Hepatocyte (in vitro differentiated cells): ENCODE measurements at regions not wholly inside any gene's neighbourhood (a gene's known extent, or its start where the extent isn't known, plus 50 kb on each side); places are given as distances from the start of the nearest gene placed in this dataset.

ENCODE experiments used
- DNase-seq: peaks from one replicate; pipeline ENCODE4 v3.0.0-alpha.2; 2016; ENCODE audit warnings: low spot score
- H2AFZ ChIP-seq: fragments of 200-600 bp; sonication (generic); 2 replicates; pipeline ENCODE4 v1.6.0; 2016; ENCODE audit warnings: antibody characterized with exemption, mild to moderate bottlenecking
- H3K27ac ChIP-seq: fragments of 200-600 bp; sonication (generic); 2 replicates; pipeline ENCODE4 v1.5.1; 2016; ENCODE audit warnings: mild to moderate bottlenecking
- H3K27me3 ChIP-seq: fragments of 200-600 bp; sonication (generic); 2 replicates; pipeline ENCODE4 v1.6.1; 2016
- H3K36me3 ChIP-seq: fragments of 200-600 bp; sonication (generic); replicated peaks from 2 replicates; pipeline ENCODE4 v1.5.1; 2016; ENCODE audit warnings: low read depth; ENCODE audit not compliant: insufficient read depth
- H3K4me1 ChIP-seq: fragments of 200-600 bp; sonication (generic); 2 replicates; pipeline ENCODE4 v1.5.1; 2016; ENCODE audit warnings: mild to moderate bottlenecking, moderate library complexity; ENCODE audit not compliant: insufficient read depth
- H3K4me2 ChIP-seq: fragments of 200-600 bp; sonication (generic); 2 replicates; pipeline ENCODE4 v1.6.0; 2016
- H3K4me3 ChIP-seq: fragments of 200-600 bp; sonication (generic); 2 replicates; pipeline ENCODE4 v1.5.1; 2016; ENCODE audit warnings: mild to moderate bottlenecking
- H3K79me2 ChIP-seq: fragments of 200-600 bp; sonication (generic); 2 replicates; pipeline ENCODE4 v1.6.0; 2017; ENCODE audit warnings: mild to moderate bottlenecking
- H3K9me2 ChIP-seq: fragments of 200-600 bp; sonication (generic); replicated peaks from 2 replicates; pipeline ENCODE4 v1.6.0; 2017; ENCODE audit warnings: mild to moderate bottlenecking; ENCODE audit not compliant: insufficient read depth
- H3K9me3 ChIP-seq: fragments of 200-600 bp; sonication (generic); 2 replicates; pipeline ENCODE4 v1.5.1; 2016; ENCODE audit warnings: low read depth, mild to moderate bottlenecking
- H4K20me1 ChIP-seq: fragments of 200-600 bp; sonication (generic); 2 replicates; pipeline ENCODE4 v1.6.0; 2016; ENCODE audit warnings: mild to moderate bottlenecking; ENCODE audit not compliant: insufficient read depth, poor library complexity, severe bottlenecking
- CTCF ChIP-seq: fragments of 200-600 bp; sonication (generic); IDR thresholded peaks from 2 replicates; pipeline ENCODE4 v1.5.1; 2016; ENCODE audit warnings: antibody characterized with exemption, mild to moderate bottlenecking; ENCODE audit not compliant: poor library complexity
- EZH2 ChIP-seq: fragments of 200-600 bp; sonication (generic); IDR thresholded peaks from 2 replicates; pipeline ENCODE4 v1.6.1; 2016; ENCODE audit warnings: antibody characterized with exemption, mild to moderate bottlenecking, borderline replicate concordance
- EZH2phosphoT487 ChIP-seq: fragments of 200-600 bp; sonication (generic); IDR thresholded peaks from one replicate; pipeline ENCODE4 v1.6.1; 2018; ENCODE audit warnings: antibody characterized with exemption, mild to moderate bottlenecking, low read depth, moderate library complexity; ENCODE audit not compliant: unreplicated experiment, severe bottlenecking
- WGBS: methylation state at CpG from one replicate; pipeline ENCODE4 v1.1.6; 2016; ENCODE audit warnings: low lambda C conversion rate; ENCODE audit errors: missing lambda C conversion rate; 5-methylcytosine and 5-hydroxymethylcytosine counted together

- no peak overlapping the region for H3K4me2 ChIP-seq
- H2AFZ ChIP-seq: no peak overlapping the region
- H3K4me3 ChIP-seq: no peak overlapping the region
- H3K79me2 ChIP-seq: no peaks in the 10 kb centered on the region
- no peaks in the 10 kb centered on the region for H3K9me3 ChIP-seq
- WGBS: 96% methylated on average over 9 of the region's 9 CpGs
- no peaks in the 10 kb centered on the region for H3K4me1 ChIP-seq
- H3K27me3 ChIP-seq: no peaks in the 10 kb centered on the region
- no peak for TF ChIP-seq CTCF
- no peak for TF ChIP-seq EZH2
- no peak for TF ChIP-seq EZH2phosphoT487
- H3K36me3 ChIP-seq: no peaks in the 10 kb centered on the region
- H4K20me1 ChIP-seq: no peaks in the 10 kb centered on the region
- no peak overlapping the region for H3K27ac ChIP-seq
- no peak for DNase-seq
- no peaks in the 10 kb centered on the region for H3K9me2 ChIP-seq
Observed at GRCh38 chr6:22056398-22056797, 240.4 kb downstream of the PRL start.

GRCh38 chr6:22057962-22058361 lies 238.9 kb downstream of the PRL start:
- Histone ChIP-seq H3K9me2 (no peaks in the 10 kb centered on the region), H3K4me3 (no peak overlapping the region), H3K27me3 (no peaks in the 10 kb centered on the region), H3K36me3 (no peaks in the 10 kb centered on the region), H3K9me3 (no peaks in the 10 kb centered on the region), H3K79me2 (no peaks in the 10 kb centered on the region), H3K27ac (no peak overlapping the region), H3K4me2 (no peak overlapping the region), H3K4me1 (no peaks in the 10 kb centered on the region), H2AFZ (no peak overlapping the region), H4K20me1 (no peaks in the 10 kb centered on the region)
- WGBS: 98% methylated on average over 2 of the region's 2 CpGs
- no peak for DNase-seq
- TF ChIP-seq CTCF (no peak), EZH2phosphoT487 (no peak), EZH2 (no peak)

- Histone ChIP-seq H3K36me3 (no peaks in the 10 kb centered on the region), H3K79me2 (no peaks in the 10 kb centered on the region), H3K4me2 (no peak overlapping the region), H3K9me2 (no peaks in the 10 kb centered on the region), H3K27me3 (no peaks in the 10 kb centered on the region), H3K4me3 (no peak overlapping the region), H3K4me1 (no peaks in the 10 kb centered on the region), H2AFZ (no peak overlapping the region), H4K20me1 (no peaks in the 10 kb centered on the region), H3K9me3 (no peaks in the 10 kb centered on the region), H3K27ac (no peak overlapping the region)
- DNase-seq: no peak
- no peak for TF ChIP-seq EZH2
- no peak for TF ChIP-seq EZH2phosphoT487
- TF ChIP-seq CTCF: no peak
- 94% methylated on average over 3 of the region's 3 CpGs for WGBS
Observed at GRCh38 chr6:22059126-22059525, 237.7 kb downstream of the PRL start.

GRCh38 chr6:22059946-22060345 lies 236.9 kb downstream of the PRL start:
- Histone ChIP-seq H3K27ac (no peak overlapping the region), H3K79me2 (no peaks in the 10 kb centered on the region), H3K27me3 (no peaks in the 10 kb centered on the region), H3K9me3 (no peaks in the 10 kb centered on the region), H3K4me2 (no peak overlapping the region), H2AFZ (no peak overlapping the region), H3K36me3 (no peaks in the 10 kb centered on the region), H3K4me1 (no peaks in the 10 kb centered on the region), H3K4me3 (no peak overlapping the region), H3K9me2 (no peaks in the 10 kb centered on the region), H4K20me1 (no peaks in the 10 kb centered on the region)
- no peak for DNase-seq
- WGBS: 73% methylated on average over 1 of the region's 1 CpG
- TF ChIP-seq EZH2phosphoT487 (no peak), CTCF (no peak), EZH2 (no peak)
